PC-9 (cell line): ENCODE measurements at regions not wholly inside any gene's neighbourhood (a gene's known extent, or its start where the extent isn't known, plus 50 kb on each side); places are given as distances from the start of the nearest gene placed in this dataset.
A peak's percentile ranks its signal among the peaks of the same experiment; 100 is the strongest.

Experiments
- BruUV-seq: library from RNA; stranded (reverse); fragments of 400-500 nt; replicated peaks from 2 replicates; lab custom pipeline; 2021; lab: Mats Ljungman, UMichigan
- CTCF ChIA-PET: fragments of 300-600 bp; sonication (Branson Sonifier 250); formaldehyde crosslinking; loops from one replicate; lab custom pipeline; 2022; ENCODE audit warnings: antibody characterized with exemption; lab: Charles Lee
- POLR2A ChIA-PET: fragments of 300-600 bp; sonication (Branson Sonifier 250); formaldehyde crosslinking; loops from one replicate; lab custom pipeline; 2022; ENCODE audit warnings: antibody characterized with exemption; ENCODE audit not compliant: unreplicated experiment; lab: Charles Lee
- DNase-seq, 2 experiments: peaks; one replicate each; pipeline versions ENCODE4 v3.0.0 to v3.0.0-alpha.2; 2015 to 2022; ENCODE audit warnings: mixed read lengths in 1 of 2
- H2AFZ ChIP-seq: fragments of 200-600 bp; sonication (generic); 2 replicates; pipeline ENCODE4 v1.8.1; 2017; ENCODE audit warnings: antibody characterized with exemption
- H3F3A ChIP-seq: fragments of 200-600 bp; sonication (generic); 2 replicates; pipeline ENCODE4 v1.8.1; 2017; ENCODE audit warnings: antibody characterized with exemption, mild to moderate bottlenecking, low read depth; ENCODE audit not compliant: insufficient read depth
- H3K27ac ChIP-seq: fragments of 200-600 bp; sonication (generic); 2 replicates; pipeline ENCODE4 v1.6.1; 2016; ENCODE audit warnings: mixed run types
- H3K27me3 ChIP-seq: fragments of 200-600 bp; sonication (generic); 2 replicates; pipeline ENCODE4 v1.6.1; 2016; ENCODE audit warnings: low read depth, mixed run types; ENCODE audit not compliant: insufficient read depth
- H3K36me3 ChIP-seq: fragments of 200-600 bp; sonication (generic); 2 replicates; pipeline ENCODE4 v1.6.1; 2016; ENCODE audit warnings: low read depth, mixed run types
- H3K4me1 ChIP-seq: fragments of 200-600 bp; sonication (generic); replicated peaks from 2 replicates; pipeline ENCODE4 v1.6.1; 2016; ENCODE audit warnings: mixed run types; ENCODE audit not compliant: insufficient read depth
- H3K4me2 ChIP-seq: fragments of 200-600 bp; sonication (generic); 2 replicates; pipeline ENCODE4 v1.6.1; 2017; ENCODE audit warnings: mixed run types
- H3K4me3 ChIP-seq: fragments of 200-600 bp; sonication (generic); 2 replicates; pipeline ENCODE4 v1.6.1; 2016; ENCODE audit warnings: mixed run types
- H3K79me2 ChIP-seq: fragments of 200-600 bp; sonication (generic); 2 replicates; pipeline ENCODE4 v1.6.1; 2017; ENCODE audit warnings: low read depth, mixed run types
- H3K9me2 ChIP-seq: fragments of 200-600 bp; sonication (generic); 2 replicates; pipeline ENCODE4 v1.8.1; 2017; ENCODE audit warnings: mild to moderate bottlenecking; ENCODE audit not compliant: insufficient read depth
- H3K9me3 ChIP-seq: fragments of 200-600 bp; sonication (generic); 2 replicates; pipeline ENCODE4 v1.8.1; 2016; ENCODE audit warnings: low read depth; ENCODE audit not compliant: insufficient read depth
- H4K20me1 ChIP-seq: fragments of 200-600 bp; sonication (generic); 2 replicates; pipeline ENCODE4 v1.8.1; 2017; ENCODE audit not compliant: insufficient read depth
- CTCF ChIP-seq: fragments of 200-600 bp; sonication (generic); conservative IDR thresholded peaks from 2 replicates; pipeline ENCODE4 v1.6.1; 2017; ENCODE audit warnings: mixed run types, antibody characterized with exemption, mild to moderate bottlenecking, moderate library complexity
- EZH2 ChIP-seq: fragments of 200-600 bp; sonication (generic); IDR thresholded peaks from 2 replicates; pipeline ENCODE4 v1.8.0; 2017; ENCODE audit warnings: antibody characterized with exemption, low read depth
- intact Hi-C: fragments of 100-400 bp; cut with micrococcal nuclease; formaldehyde crosslinking; loops from one replicate; pipeline ENCODE4 v1.10.0; 2022; ENCODE audit not compliant: unreplicated experiment

GRCh38 chr9:115944166-115944948 lies 209.2 kb upstream of the PAPPA start:
- Histone ChIP-seq H3K9me2 (no peaks in the 10 kb centered on the region), H4K20me1 (no peaks in the 10 kb centered on the region), H3K27me3 (no peaks in the 10 kb centered on the region), H3K4me3 (no peak overlapping the region), H3K4me2 (no peak overlapping the region), H3F3A (no peaks in the 10 kb centered on the region), H3K9me3 (no peaks in the 10 kb centered on the region; the same call in 1 of the 2 replicates), H3K4me1 (peaks cover 16% of the 10 kb centered on the region; the same call in 1 of the 2 replicates), H3K27ac (no peak overlapping the region), H2AFZ (no peak overlapping the region), H3K36me3 (no peaks in the 10 kb centered on the region), H3K79me2 (no peaks in the 10 kb centered on the region)
- CTCF ChIA-PET = no interaction called here
- TF ChIP-seq EZH2 = no peak
- TF ChIP-seq CTCF = no peak
- intact Hi-C loops = no loop called here
- BruUV-seq = no TSS peak
- POLR2A ChIA-PET = no interaction called here
- DNase-seq = peak in 1 of 2 experiments; percentile 4

GRCh38 chr9:115945009-115945431 lies 208.6 kb upstream of the PAPPA start:
- Histone ChIP-seq H3F3A (no peaks in the 10 kb centered on the region), H2AFZ (no peak overlapping the region), H3K9me3 (no peaks in the 10 kb centered on the region; the same call in 1 of the 2 replicates), H3K27ac (no peak overlapping the region), H3K4me3 (no peak overlapping the region), H3K4me1 (peaks cover 13% of the 10 kb centered on the region; the same call in 1 of the 2 replicates), H4K20me1 (no peaks in the 10 kb centered on the region), H3K27me3 (no peaks in the 10 kb centered on the region), H3K4me2 (no peak overlapping the region), H3K36me3 (no peaks in the 10 kb centered on the region), H3K79me2 (no peaks in the 10 kb centered on the region), H3K9me2 (no peaks in the 10 kb centered on the region)
- POLR2A ChIA-PET = no interaction called here
- DNase-seq = no peak
- intact Hi-C loops = no loop called here
- no peak for TF ChIP-seq EZH2
- no peak for TF ChIP-seq CTCF
- CTCF ChIA-PET = no interaction called here
- no TSS peak for BruUV-seq

GRCh38 chr9:115946530-115946929 lies 207.1 kb upstream of the PAPPA start:
- CTCF ChIA-PET = no interaction called here
- intact Hi-C loops = no loop called here
- TF ChIP-seq EZH2 = no peak
- TF ChIP-seq CTCF = no peak
- no peaks in the 10 kb centered on the region for H3K79me2 ChIP-seq
- POLR2A ChIA-PET = no interaction called here
- no peaks in the 10 kb centered on the region for H3K36me3 ChIP-seq
- H4K20me1 ChIP-seq = no peaks in the 10 kb centered on the region
- no peaks in the 10 kb centered on the region for H3K27me3 ChIP-seq
- no TSS peak for BruUV-seq
- H3K4me2 ChIP-seq = no peak overlapping the region; the same call in 1 of the 2 replicates
- H3K27ac ChIP-seq = no peak overlapping the region
- peaks cover 5% of the 10 kb centered on the region; the same call in 1 of the 2 replicates for H3K9me3 ChIP-seq
- peak in 1 of 2 experiments; percentile 52 for DNase-seq
- H3K4me3 ChIP-seq = no peak overlapping the region
- H3K4me1 ChIP-seq = peaks cover 13% of the 10 kb centered on the region
- H2AFZ ChIP-seq = no peak overlapping the region
- H3F3A ChIP-seq = no peaks in the 10 kb centered on the region
- H3K9me2 ChIP-seq = no peaks in the 10 kb centered on the region
